SU-DHL-6 (cell line): ENCODE measurements at regions not wholly inside any gene's neighbourhood (a gene's known extent, or its start where the extent isn't known, plus 50 kb on each side); places are given as distances from the start of the nearest gene placed in this dataset.

ENCODE experiments used
- CTCF ChIP-seq: fragments of 200-600 bp; sonication (generic); IDR thresholded peaks from one replicate; pipeline ENCODE4 v1.5.1; 2017; ENCODE audit warnings: antibody characterized with exemption, mild to moderate bottlenecking, low read length, moderate library complexity; ENCODE audit not compliant: insufficient read depth, poor library complexity, severe bottlenecking
- EZH2phosphoT487 ChIP-seq: fragments of 200-600 bp; sonication (generic), shearing (Covaris generic); conservative IDR thresholded peaks from 2 replicates; pipeline ENCODE4 v1.6.1; 2018; ENCODE audit warnings: mild to moderate bottlenecking, antibody characterized with exemption, low read length, moderate library complexity, mixed read lengths

GRCh38 chr1:187763465-187763864 is 934.7 kb downstream of the PLA2G4A start:
- TF ChIP-seq CTCF (no peak), EZH2phosphoT487 (no peak)
